ENCODE measurements at regions not wholly inside any gene's neighbourhood (a gene's known extent, or its start where the extent isn't known, plus 50 kb on each side); places are given as distances from the start of the nearest gene placed in this dataset.
A peak's percentile ranks its signal among the peaks of the same experiment; 100 is the strongest.

DNA sequence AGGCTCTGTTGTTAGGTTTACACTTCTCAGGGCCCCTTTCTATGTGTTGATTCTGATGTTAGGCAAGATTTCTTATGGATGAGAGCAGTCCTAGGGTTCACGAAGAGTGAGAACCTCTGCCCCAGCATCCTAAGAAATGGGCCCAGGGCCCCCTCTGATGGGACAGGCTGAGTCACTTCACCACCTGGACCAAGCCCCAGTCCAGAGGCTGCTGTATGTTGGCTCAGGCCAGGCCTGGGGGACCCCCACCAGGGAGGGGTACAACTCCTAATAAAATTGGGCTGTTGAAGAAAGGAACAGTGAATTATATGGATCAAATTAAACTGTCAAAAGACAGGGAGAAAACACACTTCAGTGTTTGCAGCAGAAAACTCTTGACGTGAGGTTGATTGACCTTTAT, 365.9 kb upstream of the HS6ST1 start:
- Histone ChIP-seq H3K4me3 (ENCODE audit: low read length in 2 of 2) (no peak overlapping the region), H3K36me3 (ENCODE audit: control insufficient read depth in 2 of 2, insufficient read depth in 2 of 2, low read length in 1 of 2) (no peaks in the 10 kb centered on the region), H3K27me3 (ENCODE audit: control insufficient read depth in 2 of 2, insufficient read depth in 1 of 2, low read length in 1 of 2) (no peaks in the 10 kb centered on the region), H3K9me3 (ENCODE audit: control insufficient read depth in 2 of 2, insufficient read depth in 1 of 2, low read length in 1 of 2) (peaks cover 0 to 3% of the 10 kb centered on the region in 2 donors), H3K4me1 (ENCODE audit: control insufficient read depth in 2 of 2, insufficient read depth in 2 of 2, low read length in 2 of 2) (peaks cover 22 to 42% of the 10 kb centered on the region in 2 donors), H3K27ac (ENCODE audit: low read depth in 1 of 2, low read length in 1 of 2) (no peak overlapping the region)
- 97% methylated on average over 2 of the region's 2 CpGs for WGBS
- DNase-seq (ENCODE audit: low read depth in 6 of 9, low spot score in 9 of 9): no peak

DNA sequence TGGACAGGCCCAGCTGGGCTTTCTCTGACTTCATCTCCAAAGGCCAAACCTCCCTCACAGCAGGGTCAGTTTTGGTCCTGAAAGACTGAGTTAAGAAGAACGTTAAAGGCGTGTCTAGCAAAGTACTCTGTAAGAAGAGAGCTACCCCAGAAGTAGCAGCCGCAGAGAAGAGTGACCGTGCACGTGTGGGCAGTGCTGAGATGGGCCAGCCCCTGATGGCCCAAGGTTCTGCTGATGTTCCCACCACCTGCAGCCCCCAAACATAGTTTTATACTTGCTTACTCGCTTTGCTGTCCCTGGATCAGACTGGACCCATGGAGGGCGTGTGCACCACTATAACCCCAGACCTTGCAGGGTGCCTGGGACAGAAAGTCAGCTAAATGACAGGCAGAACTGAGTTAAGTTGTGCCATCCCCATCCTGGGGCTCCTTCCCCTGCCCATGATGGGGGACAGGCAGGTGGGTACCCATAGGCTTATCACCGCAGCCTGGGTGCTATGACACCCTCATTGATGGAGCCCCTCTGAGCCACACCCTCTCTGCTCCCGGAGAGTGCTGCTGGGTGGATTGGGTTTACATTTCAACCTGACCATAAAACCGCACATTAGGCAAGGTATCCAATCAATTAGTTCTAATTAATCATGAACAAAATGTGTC, 367.3 kb upstream of the HS6ST1 start:
- H3K27ac ChIP-seq (ENCODE audit: low read depth in 1 of 2, low read length in 1 of 2): peak overlapping the region in 1 of 2 donors; percentile 12
- 74% methylated on average over 10 of the region's 10 CpGs for WGBS
- H3K4me3 ChIP-seq (ENCODE audit: low read length in 2 of 2): no peak overlapping the region
- H3K27me3 ChIP-seq (ENCODE audit: control insufficient read depth in 2 of 2, insufficient read depth in 1 of 2, low read length in 1 of 2): no peaks in the 10 kb centered on the region
- H3K9me3 ChIP-seq (ENCODE audit: control insufficient read depth in 2 of 2, insufficient read depth in 1 of 2, low read length in 1 of 2): peaks cover 0 to 3% of the 10 kb centered on the region in 2 donors
- no peaks in the 10 kb centered on the region for H3K36me3 ChIP-seq (ENCODE audit: control insufficient read depth in 2 of 2, insufficient read depth in 2 of 2, low read length in 1 of 2)
- H3K4me1 ChIP-seq (ENCODE audit: control insufficient read depth in 2 of 2, insufficient read depth in 2 of 2, low read length in 2 of 2): peaks cover 26 to 55% of the 10 kb centered on the region in 2 donors
- DNase-seq (ENCODE audit: low read depth in 6 of 9, low spot score in 9 of 9): no peak

DNA sequence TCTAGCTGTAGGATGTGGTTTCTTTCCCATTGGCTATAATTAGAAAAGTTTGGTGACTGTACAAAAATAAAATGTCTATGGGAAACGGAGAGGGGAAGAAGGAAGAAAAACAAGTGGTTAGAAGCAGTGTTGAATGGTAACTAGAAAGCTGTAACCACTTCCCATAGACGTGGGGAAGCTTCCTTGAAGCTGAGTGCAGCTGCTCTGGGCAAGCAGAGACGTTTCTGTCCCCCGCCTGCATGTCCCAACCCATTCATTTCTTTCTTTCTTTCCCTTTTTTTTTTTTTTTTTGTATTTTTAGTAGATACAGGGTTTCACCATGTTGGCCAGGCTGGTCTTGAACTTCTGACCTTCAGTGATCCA, 367.8 kb upstream of the HS6ST1 start:
- peak in 6 of 9 donors; percentile 63 to 86 (median 68) for DNase-seq (ENCODE audit: low read depth in 6 of 9, low spot score in 9 of 9)
- no peak overlapping the region for H3K4me3 ChIP-seq (ENCODE audit: low read length in 2 of 2)
- H3K9me3 ChIP-seq (ENCODE audit: control insufficient read depth in 2 of 2, insufficient read depth in 1 of 2, low read length in 1 of 2): peaks cover 0 to 3% of the 10 kb centered on the region in 2 donors
- peak overlapping the region in 1 of 2 donors; percentile 55 for H3K27ac ChIP-seq (ENCODE audit: low read depth in 1 of 2, low read length in 1 of 2)
- WGBS: 1% methylated on average over 4 of the region's 4 CpGs
- H3K36me3 ChIP-seq (ENCODE audit: control insufficient read depth in 2 of 2, insufficient read depth in 2 of 2, low read length in 1 of 2): no peaks in the 10 kb centered on the region
- H3K27me3 ChIP-seq (ENCODE audit: control insufficient read depth in 2 of 2, insufficient read depth in 1 of 2, low read length in 1 of 2): no peaks in the 10 kb centered on the region
- peaks cover 26 to 55% of the 10 kb centered on the region in 2 donors for H3K4me1 ChIP-seq (ENCODE audit: control insufficient read depth in 2 of 2, insufficient read depth in 2 of 2, low read length in 2 of 2)

DNA sequence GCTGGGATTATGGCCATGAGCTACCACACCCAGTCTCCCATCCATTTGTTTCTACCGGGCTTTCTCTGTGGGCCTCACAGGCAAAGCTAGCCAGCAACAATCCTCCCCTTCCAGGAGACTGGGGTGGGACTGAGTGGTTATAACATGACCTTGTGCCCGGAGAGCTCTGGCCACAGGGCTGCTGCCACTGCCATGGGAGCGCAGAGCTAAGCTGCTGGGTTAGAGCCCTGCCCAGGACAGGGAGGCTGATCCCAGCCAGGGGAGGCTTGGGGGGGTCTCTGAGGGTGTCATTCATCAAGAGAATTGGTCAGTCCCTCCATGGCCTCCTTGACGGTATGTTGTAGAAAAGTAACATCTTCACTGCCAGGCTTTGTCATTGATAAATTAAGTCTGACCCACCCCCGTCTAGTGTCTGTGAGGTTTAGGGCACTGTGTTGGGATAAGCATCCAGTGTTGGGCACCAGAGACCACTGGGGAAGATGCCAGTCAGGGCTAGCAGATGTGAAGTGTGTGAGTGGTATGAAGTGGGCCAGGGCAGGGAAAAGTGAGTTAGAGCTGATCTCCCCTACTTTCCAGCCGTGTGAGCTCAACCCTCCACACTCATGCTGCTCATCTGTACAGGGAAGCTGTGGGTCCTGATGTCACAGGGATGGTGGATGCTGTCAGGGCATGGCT, 368.4 kb upstream of the HS6ST1 start:
- H3K36me3 ChIP-seq (ENCODE audit: control insufficient read depth in 2 of 2, insufficient read depth in 2 of 2, low read length in 1 of 2): no peaks in the 10 kb centered on the region
- peak in 1 of 9 donors; percentile 27 for DNase-seq (ENCODE audit: low read depth in 6 of 9, low spot score in 9 of 9)
- no peak overlapping the region for H3K4me3 ChIP-seq (ENCODE audit: low read length in 2 of 2)
- peak overlapping the region in 1 of 2 donors; percentile 55 for H3K27ac ChIP-seq (ENCODE audit: low read depth in 1 of 2, low read length in 1 of 2)
- no peaks in the 10 kb centered on the region for H3K27me3 ChIP-seq (ENCODE audit: control insufficient read depth in 2 of 2, insufficient read depth in 1 of 2, low read length in 1 of 2)
- peaks cover 26 to 55% of the 10 kb centered on the region in 2 donors for H3K4me1 ChIP-seq (ENCODE audit: control insufficient read depth in 2 of 2, insufficient read depth in 2 of 2, low read length in 2 of 2)
- WGBS: 88% methylated on average over 6 of the region's 6 CpGs
- H3K9me3 ChIP-seq (ENCODE audit: control insufficient read depth in 2 of 2, insufficient read depth in 1 of 2, low read length in 1 of 2): peaks cover 0 to 3% of the 10 kb centered on the region in 2 donors

DNA sequence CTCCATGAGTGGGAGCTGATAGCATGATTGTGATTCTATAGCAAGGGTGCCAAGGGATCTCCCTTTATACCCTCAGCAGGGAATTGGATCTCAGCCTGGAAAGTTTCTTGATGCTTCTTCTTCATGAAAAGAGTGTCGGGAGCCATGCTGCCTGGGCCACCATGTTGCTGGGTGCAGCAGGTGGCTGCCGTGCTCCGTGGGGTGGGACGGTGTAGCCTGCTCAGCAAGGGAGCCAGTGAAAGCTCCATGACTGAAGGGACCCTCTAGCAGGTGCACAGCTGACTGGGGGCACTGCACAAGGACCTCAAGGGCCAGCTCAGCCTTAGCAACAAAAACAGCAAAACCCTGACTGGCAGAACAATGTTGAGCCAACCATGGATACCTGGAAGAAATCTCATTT, 368.9 kb upstream of the HS6ST1 start:
- Histone ChIP-seq H3K4me1 (ENCODE audit: control insufficient read depth in 2 of 2, insufficient read depth in 2 of 2, low read length in 2 of 2) (peaks cover 26 to 55% of the 10 kb centered on the region in 2 donors), H3K27me3 (ENCODE audit: control insufficient read depth in 2 of 2, insufficient read depth in 1 of 2, low read length in 1 of 2) (no peaks in the 10 kb centered on the region), H3K36me3 (ENCODE audit: control insufficient read depth in 2 of 2, insufficient read depth in 2 of 2, low read length in 1 of 2) (no peaks in the 10 kb centered on the region), H3K27ac (ENCODE audit: low read depth in 1 of 2, low read length in 1 of 2) (peak overlapping the region in 1 of 2 donors; percentile 14), H3K9me3 (ENCODE audit: control insufficient read depth in 2 of 2, insufficient read depth in 1 of 2, low read length in 1 of 2) (peaks cover 0 to 3% of the 10 kb centered on the region in 2 donors), H3K4me3 (ENCODE audit: low read length in 2 of 2) (no peak overlapping the region)
- peak in 4 of 9 donors; percentile 52 to 63 (median 56) for DNase-seq (ENCODE audit: low read depth in 6 of 9, low spot score in 9 of 9)
- 32% methylated on average over 4 of the region's 4 CpGs for WGBS

DNA sequence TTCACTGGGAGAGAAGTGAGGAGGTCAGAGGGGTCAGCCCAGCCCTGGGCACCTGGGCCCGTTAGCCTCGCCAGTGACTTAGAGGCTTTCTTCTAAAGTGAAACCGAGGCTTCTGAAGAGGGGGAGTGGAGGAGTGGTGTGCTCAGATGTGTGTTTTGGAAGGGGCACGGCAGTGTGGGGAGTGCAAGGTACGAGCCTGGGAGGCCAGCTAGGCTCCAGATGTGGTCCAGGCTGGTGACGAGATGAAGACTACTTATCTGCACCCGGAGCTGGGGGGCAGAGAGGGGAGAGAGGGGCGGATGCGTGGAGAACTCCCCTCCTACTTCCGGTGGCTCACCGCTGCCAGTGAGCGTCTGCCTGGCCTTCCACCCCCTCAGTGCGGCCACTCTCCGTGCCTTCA, 371.3 kb upstream of the HS6ST1 start:
- no peak overlapping the region for H3K4me3 ChIP-seq (ENCODE audit: low read length in 2 of 2)
- no peaks in the 10 kb centered on the region for H3K36me3 ChIP-seq (ENCODE audit: control insufficient read depth in 2 of 2, insufficient read depth in 2 of 2, low read length in 1 of 2)
- H3K9me3 ChIP-seq (ENCODE audit: control insufficient read depth in 2 of 2, insufficient read depth in 1 of 2, low read length in 1 of 2): no peaks in the 10 kb centered on the region
- 75% methylated on average over 14 of the region's 14 CpGs for WGBS
- H3K4me1 ChIP-seq (ENCODE audit: control insufficient read depth in 2 of 2, insufficient read depth in 2 of 2, low read length in 2 of 2): peaks cover 26 to 53% of the 10 kb centered on the region in 2 donors
- no peaks in the 10 kb centered on the region for H3K27me3 ChIP-seq (ENCODE audit: control insufficient read depth in 2 of 2, insufficient read depth in 1 of 2, low read length in 1 of 2)
- DNase-seq (ENCODE audit: low read depth in 6 of 9, low spot score in 9 of 9): peak in 1 of 9 donors; percentile 42
- H3K27ac ChIP-seq (ENCODE audit: low read depth in 1 of 2, low read length in 1 of 2): no peak overlapping the region

DNA sequence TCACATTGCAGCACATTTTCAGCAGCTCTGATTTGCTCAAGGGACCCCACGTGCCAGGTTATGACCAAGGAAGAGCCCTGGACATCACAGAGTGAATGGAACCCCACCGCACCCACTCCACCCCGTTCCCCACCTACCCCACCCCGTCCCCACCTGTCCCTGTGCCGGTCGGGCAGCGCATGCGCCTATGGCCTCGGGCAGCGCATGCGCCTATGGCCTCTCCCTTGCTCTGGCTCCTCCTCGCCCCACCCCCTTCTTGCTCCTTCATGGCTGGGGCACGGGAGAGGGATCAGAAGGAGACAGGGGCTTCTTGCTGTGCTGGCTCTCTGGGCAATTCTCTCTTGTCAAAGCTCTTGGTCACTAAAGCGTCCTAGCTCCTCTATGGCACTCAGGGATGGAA, 371.8 kb upstream of the HS6ST1 start:
- 97% methylated on average over 14 of the region's 14 CpGs for WGBS
- Histone ChIP-seq H3K36me3 (ENCODE audit: control insufficient read depth in 2 of 2, insufficient read depth in 2 of 2, low read length in 1 of 2) (no peaks in the 10 kb centered on the region), H3K27ac (ENCODE audit: low read depth in 1 of 2, low read length in 1 of 2) (no peak overlapping the region), H3K27me3 (ENCODE audit: control insufficient read depth in 2 of 2, insufficient read depth in 1 of 2, low read length in 1 of 2) (no peaks in the 10 kb centered on the region), H3K4me1 (ENCODE audit: control insufficient read depth in 2 of 2, insufficient read depth in 2 of 2, low read length in 2 of 2) (peaks cover 26 to 50% of the 10 kb centered on the region in 2 donors), H3K9me3 (ENCODE audit: control insufficient read depth in 2 of 2, insufficient read depth in 1 of 2, low read length in 1 of 2) (no peaks in the 10 kb centered on the region), H3K4me3 (ENCODE audit: low read length in 2 of 2) (no peak overlapping the region)
- no peak for DNase-seq (ENCODE audit: low read depth in 6 of 9, low spot score in 9 of 9)

DNA sequence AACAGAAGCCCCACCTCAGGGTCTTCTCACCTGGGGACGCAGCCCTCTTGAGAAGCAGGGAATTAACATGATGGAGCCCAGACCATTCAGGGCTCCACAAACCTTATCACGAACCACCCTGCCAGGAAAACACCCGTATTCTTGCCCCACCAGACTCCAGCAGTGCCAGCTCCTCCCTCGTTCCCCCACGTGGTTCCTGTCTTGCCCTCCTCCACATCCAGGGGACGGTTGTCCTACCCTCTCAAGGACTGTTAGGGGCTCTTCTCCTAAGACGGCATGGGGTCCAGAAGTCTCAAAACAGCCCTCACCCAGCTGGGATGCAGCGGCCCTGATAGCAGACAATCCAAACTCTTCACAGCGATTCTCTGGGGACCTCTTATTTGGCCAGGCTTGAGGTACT, 372.2 kb upstream of the HS6ST1 start:
- Histone ChIP-seq H3K36me3 (ENCODE audit: control insufficient read depth in 2 of 2, insufficient read depth in 2 of 2, low read length in 1 of 2) (no peaks in the 10 kb centered on the region), H3K4me3 (ENCODE audit: low read length in 2 of 2) (no peak overlapping the region), H3K27ac (ENCODE audit: low read depth in 1 of 2, low read length in 1 of 2) (no peak overlapping the region), H3K4me1 (ENCODE audit: control insufficient read depth in 2 of 2, insufficient read depth in 2 of 2, low read length in 2 of 2) (peaks cover 23 to 45% of the 10 kb centered on the region in 2 donors), H3K27me3 (ENCODE audit: control insufficient read depth in 2 of 2, insufficient read depth in 1 of 2, low read length in 1 of 2) (no peaks in the 10 kb centered on the region), H3K9me3 (ENCODE audit: control insufficient read depth in 2 of 2, insufficient read depth in 1 of 2, low read length in 1 of 2) (no peaks in the 10 kb centered on the region)
- no peak for DNase-seq (ENCODE audit: low read depth in 6 of 9, low spot score in 9 of 9)
- 96% methylated on average over 9 of the region's 9 CpGs for WGBS

DNA sequence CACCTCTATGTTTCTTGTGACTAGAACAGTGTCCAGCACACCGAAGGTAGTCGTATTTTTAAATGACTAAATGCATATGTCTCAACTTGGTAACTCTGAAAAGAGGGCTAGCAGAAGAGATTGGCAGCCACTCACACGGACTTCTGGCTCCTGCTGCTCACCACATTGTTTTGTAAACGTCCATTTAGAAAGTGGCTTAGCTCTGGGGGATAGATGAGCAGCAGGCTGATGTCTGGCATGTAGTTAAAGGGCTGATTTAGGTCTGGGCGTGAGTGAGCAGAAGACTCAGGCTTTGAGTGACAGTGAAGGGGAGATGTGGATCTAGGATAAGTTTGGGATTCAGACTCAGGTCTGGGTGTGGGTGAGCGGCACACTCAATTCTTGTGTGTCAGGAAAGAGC, 372.9 kb upstream of the HS6ST1 start:
- WGBS: 94% methylated on average over 6 of the region's 6 CpGs
- no peaks in the 10 kb centered on the region for H3K27me3 ChIP-seq (ENCODE audit: control insufficient read depth in 2 of 2, insufficient read depth in 1 of 2, low read length in 1 of 2)
- DNase-seq (ENCODE audit: low read depth in 6 of 9, low spot score in 9 of 9): no peak

More for the DNA sequence above, 372.9 kb upstream of the HS6ST1 start:
- H3K4me3 ChIP-seq (ENCODE audit: low read length in 2 of 2): no peak overlapping the region
- H3K36me3 ChIP-seq (ENCODE audit: control insufficient read depth in 2 of 2, insufficient read depth in 2 of 2, low read length in 1 of 2): no peaks in the 10 kb centered on the region
- H3K4me1 ChIP-seq (ENCODE audit: control insufficient read depth in 2 of 2, insufficient read depth in 2 of 2, low read length in 2 of 2): peaks cover 17 to 44% of the 10 kb centered on the region in 2 donors
- H3K9me3 ChIP-seq (ENCODE audit: control insufficient read depth in 2 of 2, insufficient read depth in 1 of 2, low read length in 1 of 2): no peaks in the 10 kb centered on the region
- H3K27ac ChIP-seq (ENCODE audit: low read depth in 1 of 2, low read length in 1 of 2): no peak overlapping the region

All from thymus (tissue), 11 donors.